ENCODE measurements at regions not wholly inside any gene's neighbourhood (a gene's known extent, or its start where the extent isn't known, plus 50 kb on each side); places are given as distances from the start of the nearest gene placed in this dataset.
"Not testable (repeated sequence)": the region's sequence is repeated elsewhere in the genome, so short reads cannot be mapped to it uniquely, and the experiment has no call there.

- no peak for DNase-seq (ENCODE audit: low read depth, low spot score)
Measured at GRCh38 chr18:57882465-57882864, 79.3 kb upstream of the ATP8B1 start.

DNA sequence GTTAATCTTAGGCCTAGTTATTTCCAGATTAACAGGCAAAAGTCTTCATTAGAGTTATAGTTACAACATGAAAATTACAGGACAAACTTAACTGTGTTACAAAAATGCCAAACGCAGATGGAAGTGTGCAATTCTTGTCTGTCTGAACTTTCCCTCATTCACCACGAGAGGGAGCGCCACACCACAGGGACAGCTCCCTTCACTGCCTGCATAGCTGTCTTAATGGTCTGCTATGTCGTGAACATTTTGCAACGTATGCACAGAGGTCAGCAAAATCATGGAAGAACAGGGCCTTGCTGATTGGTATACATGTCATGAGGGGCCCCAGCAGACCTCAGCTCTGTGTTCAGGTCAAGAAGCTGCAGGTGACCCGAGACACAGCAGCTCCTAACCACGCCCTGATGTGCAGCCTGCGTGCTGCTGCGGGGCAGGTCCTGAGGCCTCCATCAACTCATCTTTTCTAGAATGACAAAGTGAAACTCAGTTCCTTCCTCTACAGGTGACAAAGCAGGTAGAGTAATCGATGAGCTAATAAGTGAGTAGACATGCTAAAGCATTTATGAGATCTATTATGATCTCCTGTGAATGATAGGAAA lies 78.8 kb upstream of the ATP8B1 start:
- DNase-seq (ENCODE audit: low read depth, low spot score), result peak; percentile 43

GRCh38 chr18:57879924-57880323 lies 76.8 kb upstream of the ATP8B1 start:
- not testable (repeated sequence) for DNase-seq (ENCODE audit: low read depth, low spot score)

DNA sequence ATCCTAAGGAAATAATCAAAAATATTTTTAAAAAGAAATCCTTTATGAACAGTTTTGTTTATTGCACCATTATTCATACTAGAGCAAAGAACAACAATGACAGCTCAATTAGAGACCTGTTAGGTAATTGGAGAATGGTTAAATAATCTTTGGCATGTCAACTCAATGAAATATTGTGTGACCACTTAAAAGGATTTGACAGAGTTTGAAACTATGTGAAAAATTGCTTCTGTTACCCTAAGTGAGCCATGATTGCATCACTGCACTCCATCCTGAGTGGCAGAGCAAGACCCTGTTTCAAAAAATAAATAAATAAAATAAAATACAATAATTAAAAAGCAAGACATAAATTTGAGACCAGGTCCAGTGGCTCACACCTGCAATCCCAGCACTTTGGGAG lies 66.1 kb upstream of the ATP8B1 start:
- no peak for DNase-seq (ENCODE audit: low read depth, low spot score)

- DNase-seq (ENCODE audit: low read depth, low spot score), result no peak
Measured at GRCh38 chr18:57866355-57866754, 63.2 kb upstream of the ATP8B1 start.

- no peak for DNase-seq (ENCODE audit: low read depth, low spot score)
Measured at GRCh38 chr18:57864615-57865121, 61.6 kb upstream of the ATP8B1 start.

DNA sequence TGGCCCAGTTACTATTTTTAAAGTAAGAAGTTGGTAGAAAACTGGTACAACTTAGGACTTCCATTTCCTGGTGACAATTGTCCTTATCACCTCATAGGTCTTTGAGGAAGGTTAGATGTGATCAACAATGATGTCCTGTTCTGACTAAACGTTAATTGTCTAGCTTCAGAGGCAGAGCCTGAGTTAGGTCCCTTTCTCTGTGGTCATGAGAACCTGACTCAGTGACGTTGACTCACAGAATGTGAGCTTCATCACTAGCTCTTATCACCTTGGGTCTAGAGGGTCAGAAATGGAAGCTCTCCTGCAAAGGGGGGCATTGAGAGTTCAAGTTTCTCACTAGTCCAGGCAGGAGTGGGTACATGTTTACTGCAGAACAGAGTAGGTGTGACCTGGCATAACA lies 60.6 kb upstream of the ATP8B1 start:
- no peak for DNase-seq (ENCODE audit: low read depth, low spot score)

DNA sequence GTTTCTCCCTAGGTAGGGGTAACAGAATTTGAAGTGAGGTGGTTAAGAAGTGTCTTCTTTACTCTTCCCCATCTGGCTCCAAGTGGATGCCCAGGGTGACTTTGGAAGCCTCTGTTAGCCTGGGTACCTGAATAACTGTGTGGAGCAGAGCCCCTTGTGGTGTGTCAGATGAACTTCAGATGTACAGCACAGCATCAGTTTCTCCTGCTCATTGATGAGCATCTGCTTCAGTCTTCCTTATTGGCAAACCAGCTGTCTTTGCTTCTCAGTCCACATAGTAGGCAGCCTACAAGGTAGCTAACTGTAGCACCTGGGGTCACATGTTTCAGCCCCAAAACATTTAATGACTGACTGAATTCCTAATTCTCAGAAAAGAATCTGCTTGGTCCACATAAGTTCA lies 56.2 kb upstream of the ATP8B1 start:
- peak; percentile 11 for DNase-seq (ENCODE audit: low read depth, low spot score)

GRCh38 chr18:57856557-57857280 lies 53.6 kb upstream of the ATP8B1 start:
- no peak for DNase-seq (ENCODE audit: low read depth, low spot score)

- no peak for DNase-seq (ENCODE audit: low read depth, low spot score)
Measured at GRCh38 chr18:57856128-57856527, 53.0 kb upstream of the ATP8B1 start.

DNA sequence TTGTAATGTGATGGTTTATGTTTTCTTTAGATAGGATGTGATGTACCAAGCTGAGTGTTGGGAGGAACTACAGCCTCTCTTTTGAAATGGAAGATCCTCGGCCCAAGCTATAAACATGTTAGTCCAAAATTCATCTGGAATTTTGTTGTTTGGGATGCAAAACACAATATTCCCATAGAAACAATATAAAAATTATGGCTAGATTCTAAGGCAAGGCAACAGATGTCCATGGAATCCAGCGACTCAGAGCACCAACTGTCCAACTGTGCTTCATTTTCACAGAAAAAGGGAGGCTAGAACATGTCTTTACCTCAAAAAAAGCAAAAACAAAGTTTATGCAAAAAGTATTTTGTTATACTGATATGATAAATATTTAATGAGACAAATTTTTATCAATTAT lies 52.4 kb upstream of the ATP8B1 start:
- DNase-seq (ENCODE audit: low read depth, low spot score), result no peak

DNA sequence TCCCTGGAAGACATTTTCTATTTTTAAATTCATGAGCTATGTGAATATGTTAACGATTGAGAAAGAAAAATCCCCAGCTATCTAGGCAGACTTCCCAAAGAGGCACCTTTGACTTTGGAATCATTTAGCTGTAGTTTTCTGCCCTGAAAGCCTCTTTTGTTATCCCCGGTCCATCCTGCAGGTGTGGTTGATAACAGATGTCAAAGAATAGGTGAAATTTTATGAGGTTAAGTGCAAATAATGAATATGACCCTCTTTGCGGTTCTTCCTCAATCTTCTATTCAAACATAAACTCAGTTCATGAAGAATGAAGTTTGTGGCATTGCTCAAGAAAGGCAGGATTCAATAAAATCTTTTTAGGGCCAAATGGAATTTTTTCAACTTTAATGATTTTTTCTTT lies 51.6 kb upstream of the ATP8B1 start:
- DNase-seq (ENCODE audit: low read depth, low spot score), result no peak

DNA sequence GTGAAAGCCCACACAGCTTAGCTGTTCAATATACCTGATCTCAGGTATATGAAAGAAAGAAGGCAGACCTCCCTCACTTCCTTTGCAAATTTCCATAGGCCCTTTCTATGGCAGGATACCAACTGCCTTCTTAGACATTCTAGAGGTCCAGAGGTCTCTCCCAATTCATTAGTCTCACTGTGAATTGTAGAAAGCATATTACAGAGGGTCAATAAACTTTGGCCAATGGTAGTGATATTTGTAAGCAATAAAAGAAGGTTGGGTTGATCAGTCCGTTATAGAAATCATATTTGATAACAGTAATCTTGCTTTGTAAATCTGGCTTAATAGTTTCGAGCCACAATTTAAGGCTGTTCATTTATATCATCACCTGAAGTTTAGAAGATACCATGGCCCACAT lies 50.7 kb upstream of the ATP8B1 start:
- DNase-seq (ENCODE audit: low read depth, low spot score), result no peak

GRCh38 chr18:57853133-57853532 lies 50.0 kb upstream of the ATP8B1 start:
- no peak for DNase-seq (ENCODE audit: low read depth, low spot score)
